ENCODE measurements at regions not wholly inside any gene's neighbourhood (a gene's known extent, or its start where the extent isn't known, plus 50 kb on each side); places are given as distances from the start of the nearest gene placed in this dataset.
"Not testable (repeated sequence)": the region's sequence is repeated elsewhere in the genome, so short reads cannot be mapped to it uniquely, and the experiment has no call there.

DNA sequence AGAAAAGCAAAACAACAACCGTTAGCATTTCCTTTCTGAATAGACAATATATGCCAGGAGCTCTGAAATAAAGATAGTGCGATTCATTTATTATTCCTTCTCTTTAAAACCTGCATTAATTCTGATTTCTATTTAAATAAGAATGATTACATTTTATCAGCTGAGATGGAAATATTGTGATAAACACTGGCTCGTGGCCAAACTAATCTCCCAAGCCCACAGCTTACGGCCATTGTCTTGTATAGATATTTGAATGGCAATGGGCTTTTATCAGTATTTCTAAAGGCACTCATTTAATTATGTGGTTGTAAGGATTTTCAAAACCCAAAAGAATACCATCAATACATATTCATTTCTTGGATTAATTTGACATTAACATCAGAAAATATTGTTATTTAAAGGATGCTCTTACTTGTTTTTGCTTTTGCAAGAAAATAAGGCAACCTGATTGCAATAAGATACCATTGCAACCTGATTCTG is 123.7 kb upstream of the IRX5 start:
- no peak for DNase-seq

DNA sequence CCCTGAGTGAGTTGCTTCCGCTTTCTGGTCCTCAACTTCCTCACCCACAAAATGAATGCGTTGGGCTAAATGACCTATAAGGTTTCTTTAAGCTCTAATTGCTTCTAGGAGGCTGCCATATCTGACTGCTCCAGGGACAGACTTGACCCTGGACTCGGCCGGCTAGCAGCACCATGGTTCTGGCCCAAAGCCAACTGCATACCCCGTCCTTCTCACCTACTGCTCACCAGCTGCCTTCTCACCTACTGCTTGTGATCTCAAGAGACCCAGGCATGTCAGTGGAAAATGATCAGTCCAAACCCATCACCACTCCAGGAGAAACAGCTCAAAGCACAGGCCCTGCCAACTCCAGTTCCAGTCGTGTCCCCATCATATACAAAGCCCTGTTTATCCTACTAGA is 124.3 kb upstream of the IRX5 start:
- no peak for DNase-seq

DNA sequence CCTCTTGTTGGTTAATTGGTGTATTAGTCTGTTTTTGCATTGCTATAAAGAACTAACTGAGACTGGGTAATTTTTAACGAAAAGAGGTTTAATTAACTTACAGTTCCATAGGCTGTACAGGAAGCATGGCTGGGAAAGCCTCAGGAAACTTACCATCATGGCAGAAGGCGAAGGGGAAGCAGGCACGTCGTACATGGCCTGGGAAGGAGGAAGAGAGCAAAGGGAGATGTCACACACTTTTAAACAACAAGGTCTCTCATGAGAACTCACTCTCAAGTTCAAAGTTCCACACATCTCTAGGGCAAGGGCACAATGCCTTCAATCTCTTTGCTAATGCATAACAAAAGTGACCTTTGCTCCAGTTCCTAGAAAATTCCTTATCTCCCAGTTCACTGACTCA is 125.0 kb upstream of the IRX5 start:
- no peak for DNase-seq

GRCh38 chr16:54801057-54801844 is 129.4 kb upstream of the IRX5 start:
- DNase-seq, result no peak

DNA sequence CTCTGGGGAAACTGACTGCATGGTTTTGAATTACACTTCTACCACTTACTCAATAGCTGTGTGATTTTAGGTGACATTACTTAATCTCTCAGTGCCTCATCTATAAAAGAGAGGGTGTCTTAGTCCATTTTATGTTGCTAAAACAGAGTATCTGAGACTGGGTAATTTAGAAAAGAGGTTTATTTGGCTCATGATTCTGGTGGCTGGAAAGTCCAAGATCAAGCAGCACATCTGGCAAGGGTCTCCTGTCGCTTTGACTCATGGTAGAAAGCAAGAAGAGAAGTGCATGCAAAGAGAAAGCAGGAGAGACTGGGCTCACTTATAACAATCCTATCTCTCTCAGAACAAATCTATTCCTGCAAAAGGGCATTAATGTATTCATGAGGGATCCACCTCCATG is 132.4 kb upstream of the IRX5 start:
- DNase-seq, result no peak

- DNase-seq, result no peak
Measured at GRCh38 chr16:54796211-54796610, 134.5 kb upstream of the IRX5 start.

- DNase-seq, result no peak
Measured at GRCh38 chr16:54792811-54793210, 137.9 kb upstream of the IRX5 start.

- DNase-seq, result no peak
Measured at GRCh38 chr16:54787045-54787444, 143.6 kb upstream of the IRX5 start.

- no peak for DNase-seq
Measured at GRCh38 chr16:54783980-54784379, 146.7 kb upstream of the IRX5 start.

GRCh38 chr16:54783226-54783625 is 147.4 kb upstream of the IRX5 start:
- DNase-seq, result no peak

DNA sequence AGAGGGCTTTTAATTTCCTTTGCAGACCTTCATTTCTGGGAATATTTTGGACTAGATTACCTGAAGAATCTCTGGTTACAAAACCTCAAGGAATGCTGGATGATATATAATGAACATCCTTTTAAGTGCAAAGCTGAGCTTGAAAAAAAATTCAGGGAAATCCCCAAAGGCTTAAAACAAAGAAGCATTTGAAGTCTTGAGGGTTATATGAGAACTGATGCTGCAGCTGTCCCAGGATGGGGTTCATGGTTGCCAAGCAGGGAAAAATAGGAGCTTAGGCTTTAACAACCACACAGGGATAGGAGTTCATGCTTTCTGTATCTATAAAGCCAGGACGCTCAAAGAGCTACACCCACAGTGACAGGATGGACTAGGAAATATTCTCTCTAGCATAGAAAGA is 150.4 kb upstream of the IRX5 start:
- no peak for DNase-seq

DNA sequence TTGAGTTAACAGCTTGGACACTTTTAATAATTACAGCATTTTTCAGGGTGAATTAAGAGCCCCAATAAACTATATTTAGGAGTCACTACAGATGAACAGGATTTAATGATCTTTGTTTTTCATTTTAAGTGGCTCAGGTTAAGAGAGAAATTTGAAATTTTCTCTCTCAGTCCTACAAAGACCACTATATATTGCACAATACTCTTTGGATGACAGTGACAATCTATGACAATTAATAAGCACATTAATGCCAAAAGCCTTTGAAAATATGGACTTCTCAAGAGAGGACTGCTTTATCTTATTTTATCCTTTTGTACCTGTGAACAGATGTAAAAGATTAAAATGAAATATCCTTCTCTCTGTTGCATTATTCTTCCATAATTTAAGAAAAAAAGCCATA is 151.1 kb upstream of the IRX5 start:
- no peak for DNase-seq

- no peak for DNase-seq
Measured at GRCh38 chr16:54774768-54775167, 155.9 kb upstream of the IRX5 start.

DNA sequence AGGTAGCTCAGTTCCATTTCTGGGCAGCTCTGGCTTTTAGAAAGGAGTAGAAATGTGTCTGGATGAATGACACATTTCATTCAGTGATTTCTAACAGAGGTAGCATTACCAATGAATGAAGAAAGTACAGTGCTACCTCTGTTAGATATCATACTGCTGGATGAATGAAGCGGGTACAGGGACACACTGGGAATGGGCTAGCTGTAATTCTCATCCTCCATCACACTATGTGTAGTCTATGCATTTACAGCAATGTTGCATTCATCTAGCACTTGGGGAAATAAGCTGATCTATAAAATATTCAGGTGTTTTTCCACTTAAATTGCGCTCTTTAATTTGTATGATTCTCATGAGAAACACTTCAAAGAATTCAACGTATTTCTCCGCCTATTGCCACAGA is 158.3 kb upstream of the IRX5 start:
- no peak for DNase-seq

- no peak for DNase-seq
Measured at GRCh38 chr16:54766355-54766754, 164.3 kb upstream of the IRX5 start.

DNA sequence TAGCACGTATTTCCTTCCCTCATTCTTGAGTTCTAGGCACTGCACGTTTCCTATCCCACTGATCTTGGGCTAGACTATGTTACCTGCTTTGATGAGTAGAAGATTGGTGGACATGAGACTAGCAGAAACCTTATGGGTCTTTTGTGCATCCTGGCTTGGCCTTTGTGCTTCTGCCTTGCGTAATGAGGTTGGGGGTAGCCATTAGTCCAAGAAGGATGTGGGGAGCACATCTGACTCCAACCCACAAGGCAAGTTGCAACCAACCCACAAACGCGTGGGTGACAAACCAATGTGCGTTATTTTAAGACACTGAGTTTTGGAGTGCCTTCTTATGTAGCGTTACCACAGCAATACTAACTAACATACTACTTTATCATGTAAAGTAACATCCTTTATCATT is 180.4 kb upstream of the IRX5 start:
- DNase-seq, result no peak

- DNase-seq, result no peak
Measured at GRCh38 chr16:54748611-54749190, 182.0 kb upstream of the IRX5 start.

DNA sequence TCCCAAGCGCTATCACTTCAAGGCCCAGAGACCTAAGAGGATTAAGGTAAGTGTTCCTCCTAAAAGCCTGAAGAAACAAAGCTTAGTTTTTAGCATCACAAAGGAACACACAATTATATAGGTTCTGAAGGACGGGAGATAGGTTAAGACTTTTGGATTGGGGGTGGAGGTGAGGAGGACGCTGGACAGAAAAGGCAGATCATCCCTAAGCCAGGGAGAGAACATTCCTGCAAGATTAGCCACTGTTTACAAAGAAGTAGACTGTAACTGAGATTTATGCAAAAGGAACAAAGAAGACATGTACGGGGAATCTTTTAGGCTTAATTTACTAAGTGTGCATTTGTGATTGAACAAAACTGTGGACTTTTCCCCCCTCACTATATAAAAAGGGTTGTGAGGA is 184.1 kb upstream of the IRX5 start:
- no peak for DNase-seq

DNA sequence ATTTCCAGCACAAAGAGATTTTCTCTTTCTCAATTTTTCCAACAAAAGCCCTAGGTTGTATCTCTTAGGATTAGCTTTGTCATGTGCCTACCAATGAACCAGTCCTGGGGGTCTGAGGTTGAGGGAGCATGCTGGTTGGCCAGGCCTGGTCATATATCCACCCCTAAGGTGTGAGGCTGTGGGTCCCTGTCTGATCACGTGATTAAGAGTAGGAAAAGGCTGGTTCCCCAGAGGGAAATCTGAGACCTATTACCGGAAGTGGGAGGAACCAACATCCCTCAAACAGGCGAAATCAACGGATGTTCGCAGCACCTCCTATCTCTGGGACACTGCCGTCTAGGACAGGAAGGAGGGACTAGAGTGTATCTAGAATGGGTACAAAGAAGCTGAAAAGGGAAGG is 185.7 kb upstream of the IRX5 start:
- no peak for DNase-seq

GRCh38 chr16:54742436-54742835 is 188.2 kb upstream of the IRX5 start:
- DNase-seq, result no peak

DNA sequence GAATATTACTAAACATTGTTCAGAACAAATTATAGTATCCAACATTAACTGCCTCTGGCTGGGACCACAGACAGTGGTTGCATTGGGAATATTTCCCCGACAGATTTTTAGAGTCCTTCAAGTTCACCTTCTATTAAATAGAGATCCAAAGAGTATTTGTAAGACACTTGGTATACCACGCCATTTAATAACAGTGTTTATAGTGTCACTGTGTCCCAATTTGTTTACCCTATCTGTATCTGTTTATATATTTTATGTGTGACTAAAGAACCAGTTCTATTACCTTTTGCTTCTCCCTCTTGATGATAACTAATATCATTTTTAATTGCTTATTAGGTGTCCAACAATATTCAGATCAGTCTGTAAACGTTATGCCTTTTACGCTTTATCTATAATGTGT is 191.3 kb upstream of the IRX5 start:
- DNase-seq, result no peak

- no peak for DNase-seq
Measured at GRCh38 chr16:54734156-54734555, 196.5 kb upstream of the IRX5 start.

DNA sequence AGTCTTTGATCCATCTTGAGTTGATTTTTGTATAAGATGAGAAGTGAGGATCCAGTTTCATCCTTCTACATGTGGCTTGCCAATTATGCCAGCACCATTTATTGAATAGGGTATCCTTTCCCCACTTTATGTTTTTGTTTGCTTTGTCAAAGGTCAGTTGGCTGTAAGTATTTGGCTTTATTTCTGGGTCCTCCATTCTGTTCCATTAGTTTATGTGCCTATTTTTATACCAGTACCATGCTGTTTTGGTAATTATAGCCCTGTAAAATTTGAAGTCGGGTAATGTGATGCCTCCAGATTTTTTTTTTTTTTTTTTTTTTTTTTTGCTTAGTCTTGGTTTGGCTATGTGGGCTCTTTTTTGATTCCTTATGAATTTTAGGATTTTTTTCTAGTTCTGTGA is 203.0 kb upstream of the IRX5 start:
- not testable (repeated sequence) for DNase-seq

DNA sequence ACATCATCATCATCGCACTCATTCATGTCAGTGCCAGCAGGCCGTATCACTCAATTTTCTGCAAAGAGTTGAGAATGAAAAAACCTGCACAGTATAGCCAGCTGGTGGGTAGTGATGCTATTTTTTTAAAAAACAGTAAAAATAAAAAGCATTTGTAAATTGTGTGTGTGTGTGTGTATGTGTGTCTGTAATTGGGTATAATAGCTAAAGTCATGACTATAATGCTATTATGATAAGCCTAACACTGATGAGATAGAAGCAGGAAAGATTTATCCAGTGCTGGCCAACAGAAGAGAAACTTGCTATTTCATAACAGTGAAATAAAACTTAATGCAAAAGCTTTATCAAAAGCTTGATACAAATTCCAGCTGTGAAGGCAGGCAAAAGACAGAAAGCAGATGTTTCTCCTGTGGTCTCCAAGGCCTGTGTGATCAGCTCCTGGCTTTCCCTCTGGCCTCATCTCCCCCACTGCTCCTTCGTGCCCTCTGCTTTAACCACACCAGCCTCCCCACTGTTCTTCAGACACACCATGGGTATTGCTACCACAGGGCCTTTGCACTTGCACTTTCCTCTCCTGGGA is 206.2 kb upstream of the IRX5 start:
- no peak for DNase-seq

All from inflammatory macrophage treated with lipopolysaccharide for 4 hours (primary cell).